ENCODE measurements at regions not wholly inside any gene's neighbourhood (a gene's known extent, or its start where the extent isn't known, plus 50 kb on each side); places are given as distances from the start of the nearest gene placed in this dataset.

DNA sequence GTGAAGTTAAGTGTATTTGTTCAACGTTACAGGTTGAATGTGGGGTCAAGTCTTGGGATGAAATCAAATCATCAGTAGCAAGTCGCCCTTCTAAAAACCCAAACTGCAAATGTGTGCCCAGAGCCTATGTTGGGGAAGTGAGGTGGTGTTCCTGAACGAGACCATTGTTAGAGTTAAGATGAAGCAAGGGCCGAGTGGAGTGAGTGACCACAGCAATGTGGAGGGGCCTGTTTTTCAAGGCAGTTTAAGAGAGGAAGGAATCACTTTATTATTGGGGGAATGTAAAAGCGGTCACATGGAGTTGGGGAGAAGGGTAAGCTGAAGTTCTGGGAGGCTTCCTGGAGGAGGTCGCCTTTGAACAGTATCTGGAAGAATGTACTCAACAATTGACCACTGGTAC, 68.5 kb downstream of the MYCN start:
- no peak overlapping the region for H4K5ac ChIP-seq (ENCODE audit: insufficient read length, low read depth, low read length)
- no peak overlapping the region for H2AFZ ChIP-seq (ENCODE audit: low read length)
- H2BK5ac ChIP-seq (ENCODE audit: insufficient read length, low read length), result no peak overlapping the region
- no peak overlapping the region for H2BK12ac ChIP-seq (ENCODE audit: insufficient read length, low read depth, low read length)
- no peak overlapping the region for H4K8ac ChIP-seq (replicated peaks; ENCODE audit: insufficient read length, low read depth, low read length)
- Mint-ChIP-seq H3K27ac (no peak overlapping the region), H3K27me3 (ENCODE audit: low read depth) (peaks cover 11% of the 10 kb centered on the region), H3K4me1 (peaks cover 28 to 30% of the 10 kb centered on the region in 2 experiments), H3K9me3 (peaks cover 5 to 6% of the 10 kb centered on the region in 2 experiments; a peak in 3 of 5 replicates), H3K36me3 (ENCODE audit: insufficient read depth in 1 of 3, low read depth in 3 of 3) (peaks cover 0 to 4% (median 0%) of the 10 kb centered on the region in 3 experiments; a peak in 1 of 7 replicates), H3K4me3 (no peak overlapping the region)
- no peak overlapping the region for H3K27ac ChIP-seq (ENCODE audit: insufficient read length, low read depth, low read length)
- no peaks in the 10 kb centered on the region for H3K23me2 ChIP-seq (ENCODE audit: insufficient read length, low read depth, low read length, poor library complexity, severe bottlenecking)
- no peak overlapping the region for H2BK15ac ChIP-seq (ENCODE audit: low read depth, low read length)
- H3K79me2 ChIP-seq (ENCODE audit: insufficient read depth, low read length), result no peaks in the 10 kb centered on the region
- no peak overlapping the region for H2AK5ac ChIP-seq (ENCODE audit: insufficient read length, low read length)
- no peak overlapping the region for H3K56ac ChIP-seq (ENCODE audit: insufficient read length, low read depth, low read length)
- H3T11ph ChIP-seq (ENCODE audit: low read length), result no peak overlapping the region
- no peak overlapping the region for H2BK20ac ChIP-seq (ENCODE audit: low read depth, low read length, poor library complexity, severe bottlenecking)
- no peaks in the 10 kb centered on the region for H3K27me3 ChIP-seq (ENCODE audit: insufficient read depth, low read length)
- no peak overlapping the region for H4K91ac ChIP-seq (ENCODE audit: insufficient read length, low read depth, low read length)
- H3K4me1 ChIP-seq (ENCODE audit: insufficient read depth, low read length), result peaks cover 14% of the 10 kb centered on the region
- H3K79me1 ChIP-seq (ENCODE audit: insufficient read depth, low read depth, low read length, poor library complexity, severe bottlenecking), result no peaks in the 10 kb centered on the region
- H3K9ac ChIP-seq (ENCODE audit: extremely low read depth, insufficient read length, low read length), result no peak overlapping the region
- H3K14ac ChIP-seq (ENCODE audit: insufficient read depth, low read length), result no peak overlapping the region
- no peak overlapping the region for H3K4me2 ChIP-seq (ENCODE audit: insufficient read depth, insufficient read length, low read length)
- WGBS (ENCODE audit: extremely low coverage, insufficient read length, low lambda C conversion rate), result no CpG with 5 or more reads among the region's 6 CpGs
- H3K18ac ChIP-seq (ENCODE audit: insufficient read length, low read depth, low read length), result no peak overlapping the region
- H4K20me1 ChIP-seq (ENCODE audit: control insufficient read depth, insufficient read depth, insufficient read length), result no peaks in the 10 kb centered on the region
- no peak overlapping the region for H2BK120ac ChIP-seq (ENCODE audit: low read depth, low read length, poor library complexity, severe bottlenecking)
- TF ChIP-seq, protein P1, sequence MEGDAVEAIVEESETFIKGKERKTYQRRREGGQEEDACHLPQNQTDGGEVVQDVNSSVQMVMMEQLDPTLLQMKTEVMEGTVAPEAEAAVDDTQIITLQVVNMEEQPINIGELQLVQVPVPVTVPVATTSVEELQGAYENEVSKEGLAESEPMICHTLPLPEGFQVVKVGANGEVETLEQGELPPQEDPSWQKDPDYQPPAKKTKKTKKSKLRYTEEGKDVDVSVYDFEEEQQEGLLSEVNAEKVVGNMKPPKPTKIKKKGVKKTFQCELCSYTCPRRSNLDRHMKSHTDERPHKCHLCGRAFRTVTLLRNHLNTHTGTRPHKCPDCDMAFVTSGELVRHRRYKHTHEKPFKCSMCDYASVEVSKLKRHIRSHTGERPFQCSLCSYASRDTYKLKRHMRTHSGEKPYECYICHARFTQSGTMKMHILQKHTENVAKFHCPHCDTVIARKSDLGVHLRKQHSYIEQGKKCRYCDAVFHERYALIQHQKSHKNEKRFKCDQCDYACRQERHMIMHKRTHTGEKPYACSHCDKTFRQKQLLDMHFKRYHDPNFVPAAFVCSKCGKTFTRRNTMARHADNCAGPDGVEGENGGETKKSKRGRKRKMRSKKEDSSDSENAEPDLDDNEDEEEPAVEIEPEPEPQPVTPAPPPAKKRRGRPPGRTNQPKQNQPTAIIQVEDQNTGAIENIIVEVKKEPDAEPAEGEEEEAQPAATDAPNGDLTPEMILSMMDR (conservative IDR thresholded peaks at IDR 0.05), result no peak
- no peak for DNase-seq
- H3K23ac ChIP-seq (ENCODE audit: insufficient read length, low read depth, low read length), result no peak overlapping the region
- no peaks in the 10 kb centered on the region for H3K9me3 ChIP-seq (ENCODE audit: control insufficient read depth, low read depth, low read length)
- no peak overlapping the region for H3K4ac ChIP-seq (ENCODE audit: low read depth, low read length)

Measured in H9 (cell line).